Mesenchymal stem cell (in vitro differentiated cells and primary cell): ENCODE measurements at regions not wholly inside any gene's neighbourhood (a gene's known extent, or its start where the extent isn't known, plus 50 kb on each side); places are given as distances from the start of the nearest gene placed in this dataset.
"Not testable (repeated sequence)": the region's sequence is repeated elsewhere in the genome, so short reads cannot be mapped to it uniquely, and the experiment has no call there.

Experiments used
- DNase-seq: peaks from one replicate; pipeline ENCODE4 v3.0.0-alpha.2; 2013
- H2AFZ ChIP-seq: one replicate; pipeline ENCODE4 v1.6.1; 2013; ENCODE audit warnings: low read depth, mild to moderate bottlenecking, control low read depth, inconsistent platforms, low read length, moderate library complexity
- H2AK5ac ChIP-seq: 2 replicates; pipeline ENCODE4 v1.6.1; 2013; ENCODE audit warnings: low read length, moderate library complexity, mild to moderate bottlenecking, inconsistent platforms; ENCODE audit not compliant: severe bottlenecking
- H2BK120ac ChIP-seq: one replicate; pipeline ENCODE4 v1.6.1; 2013; ENCODE audit warnings: low read depth, mild to moderate bottlenecking, inconsistent platforms, low read length, moderate library complexity
- H2BK12ac ChIP-seq, 2 experiments: one replicate each; pipeline ENCODE4 v1.6.1; 2013; ENCODE audit warnings: inconsistent platforms in 2 of 2, low read length in 2 of 2, mild to moderate bottlenecking in 2 of 2, moderate library complexity in 2 of 2, control low read depth in 1 of 2
- H2BK15ac ChIP-seq: one replicate; pipeline ENCODE4 v1.6.1; 2013; ENCODE audit warnings: mild to moderate bottlenecking, low read depth, inconsistent platforms; ENCODE audit not compliant: poor library complexity, severe bottlenecking
- H2BK5ac ChIP-seq: 2 replicates; pipeline ENCODE4 v1.6.1; 2013; ENCODE audit warnings: low read depth, mild to moderate bottlenecking, low read length, control low read depth, inconsistent platforms; ENCODE audit not compliant: poor library complexity, severe bottlenecking
- H3K14ac ChIP-seq, 2 experiments: one replicate each; pipeline ENCODE4 v1.6.1; 2013; ENCODE audit warnings: inconsistent platforms in 2 of 2, low read length in 2 of 2, control low read depth in 1 of 2, mild to moderate bottlenecking in 1 of 2, moderate library complexity in 1 of 2
- H3K18ac ChIP-seq, 2 experiments: one replicate each; pipeline ENCODE4 v1.6.1; 2013; ENCODE audit warnings: inconsistent platforms in 2 of 2, low read length in 2 of 2, control low read depth in 1 of 2, low read depth in 1 of 2, mild to moderate bottlenecking in 1 of 2
- H3K23ac ChIP-seq, 2 experiments: one replicate each; pipeline ENCODE4 v1.6.1; 2013; ENCODE audit warnings: inconsistent platforms in 2 of 2, low read length in 2 of 2, mild to moderate bottlenecking in 2 of 2, moderate library complexity in 2 of 2, control low read depth in 1 of 2
- H3K27ac ChIP-seq: 2 replicates; pipeline ENCODE4 v1.5.1; 2013; ENCODE audit warnings: mild to moderate bottlenecking, moderate library complexity, low read length, control low read depth, inconsistent platforms; ENCODE audit not compliant: poor library complexity, severe bottlenecking
- H3K27me3 ChIP-seq, 2 experiments: 2 replicates each; pipeline versions ENCODE4 v1.6.1 to v1.7.0; 2013; ENCODE audit warnings: low read length in 2 of 2, mild to moderate bottlenecking in 2 of 2, moderate library complexity in 2 of 2, control low read depth in 1 of 2, inconsistent platforms in 1 of 2; ENCODE audit not compliant: control insufficient read depth in 1 of 2, insufficient read depth in 1 of 2
- H3K36me3 ChIP-seq, 2 experiments: 2 replicates each; pipeline versions ENCODE4 v1.6.1 to v1.7.0; 2013; ENCODE audit warnings: low read length in 2 of 2, control low read depth in 1 of 2, inconsistent platforms in 1 of 2, low read depth in 1 of 2, mild to moderate bottlenecking in 1 of 2; ENCODE audit not compliant: insufficient read depth in 2 of 2, control insufficient read depth in 1 of 2
- H3K4ac ChIP-seq, 2 experiments: one replicate each; pipeline ENCODE4 v1.6.1; 2013; ENCODE audit warnings: inconsistent platforms in 2 of 2, low read length in 2 of 2, mild to moderate bottlenecking in 2 of 2, moderate library complexity in 2 of 2, control low read depth in 1 of 2, low read depth in 1 of 2
- H3K4me1 ChIP-seq: 2 replicates; pipeline ENCODE4 v1.6.1; 2013; ENCODE audit warnings: low read depth, low read length, control low read depth; ENCODE audit not compliant: control insufficient read depth, insufficient read depth
- H3K4me2 ChIP-seq: 2 replicates; pipeline ENCODE4 v1.6.1; 2013; ENCODE audit warnings: low read length, mild to moderate bottlenecking, inconsistent platforms; ENCODE audit not compliant: poor library complexity, severe bottlenecking
- H3K4me3 ChIP-seq, 2 experiments: 2 replicates each; pipeline versions ENCODE4 v1.5.1 to v1.7.0; 2013; ENCODE audit warnings: low read length in 2 of 2, mild to moderate bottlenecking in 2 of 2, control low read depth in 1 of 2, low read depth in 1 of 2; ENCODE audit not compliant: insufficient read depth in 1 of 2
- H3K79me1 ChIP-seq: replicated peaks from 2 replicates; pipeline ENCODE4 v1.6.1; 2013; ENCODE audit warnings: mild to moderate bottlenecking, control low read depth, low read length, inconsistent platforms; ENCODE audit not compliant: poor library complexity, severe bottlenecking
- H3K9ac ChIP-seq: 2 replicates; pipeline ENCODE4 v1.7.0; 2013; ENCODE audit warnings: mild to moderate bottlenecking, low read length, moderate library complexity
- H3K9me3 ChIP-seq: 2 replicates; pipeline ENCODE4 v1.7.0; 2013; ENCODE audit warnings: mild to moderate bottlenecking, low read length; ENCODE audit not compliant: control insufficient read depth
- H4K8ac ChIP-seq: one replicate; pipeline ENCODE4 v1.6.1; 2013; ENCODE audit warnings: inconsistent platforms, mild to moderate bottlenecking, low read length, moderate library complexity
- H4K91ac ChIP-seq: one replicate; pipeline ENCODE4 v1.6.1; 2013; ENCODE audit warnings: mild to moderate bottlenecking, low read length, inconsistent platforms
- WGBS: methylation state at CpG from one replicate; pipeline ENCODE4 v1.1.7; 2013; ENCODE audit warnings: mixed read lengths; 5-methylcytosine and 5-hydroxymethylcytosine counted together

DNA sequence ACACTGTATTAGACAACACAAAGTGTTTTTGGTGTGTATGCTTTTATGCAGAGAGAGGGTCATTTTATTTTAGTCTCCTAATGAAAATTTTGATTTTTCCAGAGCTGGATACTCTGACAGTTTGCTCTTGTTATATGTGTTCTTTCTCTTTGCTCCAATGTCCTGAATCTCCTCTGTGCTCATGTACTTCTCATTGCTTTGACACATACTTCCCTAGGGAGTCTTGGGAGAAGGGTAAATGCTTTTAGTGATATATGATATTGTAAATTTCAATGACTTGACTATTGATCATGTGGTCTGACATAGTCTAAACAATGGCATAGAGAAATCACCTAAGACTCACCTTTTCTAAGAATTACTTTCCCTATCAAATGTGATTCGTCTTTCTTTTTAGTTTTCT lies 972.6 kb upstream of the EDIL3 start:
- no peak overlapping the region for H2BK15ac ChIP-seq
- no peak overlapping the region for H3K9ac ChIP-seq
- no peaks in the 10 kb centered on the region for H3K79me1 ChIP-seq
- H3K4me1 ChIP-seq = no peaks in the 10 kb centered on the region
- no peak overlapping the region for H3K14ac ChIP-seq
- H3K4ac ChIP-seq = no peak overlapping the region
- H3K18ac ChIP-seq = no peak overlapping the region
- H4K91ac ChIP-seq = no peak overlapping the region
- H2AK5ac ChIP-seq = no peak overlapping the region
- WGBS = no CpG with 5 or more reads among the region's 1 CpG
- DNase-seq = no peak
- no peak overlapping the region for H2BK120ac ChIP-seq
- no peak overlapping the region for H2BK5ac ChIP-seq
- no peaks in the 10 kb centered on the region for H3K27me3 ChIP-seq
- no peak overlapping the region for H3K4me3 ChIP-seq
- no peak overlapping the region for H3K23ac ChIP-seq
- H3K9me3 ChIP-seq = no peaks in the 10 kb centered on the region
- no peaks in the 10 kb centered on the region for H3K36me3 ChIP-seq
- no peak overlapping the region for H2BK12ac ChIP-seq
- H3K4me2 ChIP-seq = no peak overlapping the region
- no peak overlapping the region for H3K27ac ChIP-seq
- no peak overlapping the region for H2AFZ ChIP-seq
- no peak overlapping the region for H4K8ac ChIP-seq

DNA sequence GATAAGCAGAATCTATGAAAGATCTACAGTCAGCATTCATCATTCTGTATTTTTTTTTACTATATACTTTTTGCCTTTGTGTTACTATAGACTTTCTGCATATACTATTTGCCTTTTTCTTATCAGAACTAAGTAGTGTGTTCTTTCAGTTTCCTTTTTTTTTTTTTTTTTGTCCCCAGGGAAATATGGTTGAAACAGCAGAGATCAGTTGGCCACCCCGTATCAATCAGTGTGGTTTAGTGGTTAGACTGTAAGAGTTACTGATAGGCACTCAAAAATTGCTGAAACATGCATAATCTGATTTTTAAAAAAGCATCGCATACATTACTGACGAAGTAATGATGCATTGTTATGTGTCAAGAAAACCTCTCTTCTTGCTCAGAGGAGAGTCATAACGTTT lies 990.8 kb upstream of the EDIL3 start:
- Histone ChIP-seq H3K14ac (no peak overlapping the region), H2BK12ac (no peak overlapping the region), H3K27me3 (no peaks in the 10 kb centered on the region), H3K4me2 (no peak overlapping the region), H3K79me1 (no peaks in the 10 kb centered on the region), H3K4me1 (no peaks in the 10 kb centered on the region), H2AK5ac (no peak overlapping the region), H3K9ac (no peak overlapping the region), H3K4ac (no peak overlapping the region), H2BK15ac (no peak overlapping the region), H2BK5ac (no peak overlapping the region), H3K23ac (no peak overlapping the region), H3K36me3 (no peaks in the 10 kb centered on the region), H3K4me3 (no peak overlapping the region), H3K27ac (no peak overlapping the region), H4K91ac (no peak overlapping the region), H2BK120ac (no peak overlapping the region), H4K8ac (no peak overlapping the region), H3K9me3 (no peaks in the 10 kb centered on the region), H3K18ac (no peak overlapping the region), H2AFZ (no peak overlapping the region)
- no peak for DNase-seq
- 76% methylated on average over 4 of the region's 4 CpGs for WGBS

DNA sequence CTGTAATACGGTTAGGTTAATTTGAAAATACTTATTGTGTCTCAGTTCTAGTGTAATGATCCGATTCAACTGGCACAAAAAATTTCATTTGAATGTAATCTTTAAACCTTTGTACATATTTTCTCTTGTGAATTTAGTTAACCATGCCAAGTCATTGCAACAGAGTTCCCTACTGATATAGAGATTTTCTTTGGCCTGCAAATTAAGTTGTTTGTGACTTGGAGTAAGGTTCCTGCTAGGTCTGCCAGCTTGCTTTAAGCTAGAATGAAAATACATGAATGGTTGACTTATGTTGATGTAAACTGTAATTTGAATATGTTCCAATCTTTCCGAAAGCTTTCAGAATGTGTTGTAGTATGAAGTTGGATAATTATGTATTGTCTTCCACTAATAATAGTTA lies 1004.1 kb upstream of the EDIL3 start:
- Histone ChIP-seq H3K9ac (no peak overlapping the region), H3K9me3 (peaks cover 5% of the 10 kb centered on the region), H2BK15ac (no peak overlapping the region), H3K27ac (no peak overlapping the region), H3K79me1 (no peaks in the 10 kb centered on the region), H3K23ac (no peak overlapping the region), H3K27me3 (no peaks in the 10 kb centered on the region), H2BK12ac (no peak overlapping the region), H3K4me3 (no peak overlapping the region), H2BK120ac (no peak overlapping the region), H3K4ac (no peak overlapping the region), H2AK5ac (no peak overlapping the region), H3K18ac (no peak overlapping the region), H3K14ac (no peak overlapping the region), H3K36me3 (no peaks in the 10 kb centered on the region), H3K4me2 (no peak overlapping the region), H2BK5ac (no peak overlapping the region), H2AFZ (no peak overlapping the region), H3K4me1 (no peaks in the 10 kb centered on the region), H4K8ac (no peak overlapping the region), H4K91ac (no peak overlapping the region)
- DNase-seq = no peak
- WGBS = no CpG with 5 or more reads among the region's 3 CpGs

DNA sequence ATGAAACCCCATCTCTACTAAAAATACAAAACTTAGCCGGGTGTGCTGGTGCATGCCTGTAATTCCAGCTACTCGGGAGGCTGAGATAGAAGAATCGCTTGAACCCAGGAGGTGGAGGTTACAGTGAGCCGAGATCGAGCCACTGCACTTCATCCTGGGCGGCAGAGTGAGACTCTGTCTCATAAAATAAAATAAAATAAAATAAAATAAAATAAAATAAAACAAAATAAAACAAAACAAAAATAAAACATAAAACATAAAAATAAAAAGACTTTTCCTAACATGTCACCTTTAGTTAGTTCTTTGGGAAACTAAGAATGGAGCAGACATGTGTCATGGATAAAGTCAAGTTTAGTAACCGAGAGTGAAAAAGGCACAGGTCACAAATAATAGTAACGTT lies 1007.6 kb upstream of the EDIL3 start:
- 81% methylated on average over 4 of the region's 8 CpGs for WGBS
- not testable (repeated sequence) for H3K18ac ChIP-seq, H4K8ac ChIP-seq, H2BK5ac ChIP-seq, H3K4me3 ChIP-seq, H2BK120ac ChIP-seq, H2AK5ac ChIP-seq, H2BK15ac ChIP-seq, H3K9ac ChIP-seq, H3K27ac ChIP-seq, H2BK12ac ChIP-seq, H3K9me3 ChIP-seq, H3K23ac ChIP-seq, H4K91ac ChIP-seq, H3K4ac ChIP-seq, H3K14ac ChIP-seq, H3K79me1 ChIP-seq, H2AFZ ChIP-seq, DNase-seq, H3K4me2 ChIP-seq, H3K27me3 ChIP-seq, H3K36me3 ChIP-seq, H3K4me1 ChIP-seq
